ENCODE measurements at regions not wholly inside any gene's neighbourhood (a gene's known extent, or its start where the extent isn't known, plus 50 kb on each side); places are given as distances from the start of the nearest gene placed in this dataset.

- H3K4me1 ChIP-seq (ENCODE audit: control insufficient read depth, insufficient read depth, low read length) = no peaks in the 10 kb centered on the region
- ChIA-PET POLR2A (no interaction called here), CTCF (no interaction called here)
- H3K27me3 ChIP-seq (ENCODE audit: control insufficient read depth, insufficient read depth, low read length) = no peaks in the 10 kb centered on the region
- H3K4me3 ChIP-seq (ENCODE audit: low read depth in 2 of 2, low read length in 2 of 2) = no peak overlapping the region
- ATAC-seq = no peak
- no peaks in the 10 kb centered on the region for H3K9me3 ChIP-seq (ENCODE audit: control insufficient read depth, insufficient read depth, low read depth, low read length)
- H3K36me3 ChIP-seq (ENCODE audit: control insufficient read depth, insufficient read depth, low read length) = no peaks in the 10 kb centered on the region
- intact Hi-C loops (cut with micrococcal nuclease; ENCODE audit: unreplicated experiment) = no loop called here
- no TSS peak for BruUV-seq (replicated peaks)
- in situ Hi-C loops (cut with HindIII; ENCODE audit: low pct_unique_long_range_greater_than_20kb, low sequenced_read_pairs) = no loop called here
- TF ChIP-seq, protein P1, sequence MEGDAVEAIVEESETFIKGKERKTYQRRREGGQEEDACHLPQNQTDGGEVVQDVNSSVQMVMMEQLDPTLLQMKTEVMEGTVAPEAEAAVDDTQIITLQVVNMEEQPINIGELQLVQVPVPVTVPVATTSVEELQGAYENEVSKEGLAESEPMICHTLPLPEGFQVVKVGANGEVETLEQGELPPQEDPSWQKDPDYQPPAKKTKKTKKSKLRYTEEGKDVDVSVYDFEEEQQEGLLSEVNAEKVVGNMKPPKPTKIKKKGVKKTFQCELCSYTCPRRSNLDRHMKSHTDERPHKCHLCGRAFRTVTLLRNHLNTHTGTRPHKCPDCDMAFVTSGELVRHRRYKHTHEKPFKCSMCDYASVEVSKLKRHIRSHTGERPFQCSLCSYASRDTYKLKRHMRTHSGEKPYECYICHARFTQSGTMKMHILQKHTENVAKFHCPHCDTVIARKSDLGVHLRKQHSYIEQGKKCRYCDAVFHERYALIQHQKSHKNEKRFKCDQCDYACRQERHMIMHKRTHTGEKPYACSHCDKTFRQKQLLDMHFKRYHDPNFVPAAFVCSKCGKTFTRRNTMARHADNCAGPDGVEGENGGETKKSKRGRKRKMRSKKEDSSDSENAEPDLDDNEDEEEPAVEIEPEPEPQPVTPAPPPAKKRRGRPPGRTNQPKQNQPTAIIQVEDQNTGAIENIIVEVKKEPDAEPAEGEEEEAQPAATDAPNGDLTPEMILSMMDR (IDR thresholded peaks at IDR 0.05) = no peak
- no peak for TF ChIP-seq POLR2AphosphoS5 (IDR thresholded peaks at IDR 0.05; ENCODE audit: low read depth, low read length)
- TF ChIP-seq, protein P2, sequence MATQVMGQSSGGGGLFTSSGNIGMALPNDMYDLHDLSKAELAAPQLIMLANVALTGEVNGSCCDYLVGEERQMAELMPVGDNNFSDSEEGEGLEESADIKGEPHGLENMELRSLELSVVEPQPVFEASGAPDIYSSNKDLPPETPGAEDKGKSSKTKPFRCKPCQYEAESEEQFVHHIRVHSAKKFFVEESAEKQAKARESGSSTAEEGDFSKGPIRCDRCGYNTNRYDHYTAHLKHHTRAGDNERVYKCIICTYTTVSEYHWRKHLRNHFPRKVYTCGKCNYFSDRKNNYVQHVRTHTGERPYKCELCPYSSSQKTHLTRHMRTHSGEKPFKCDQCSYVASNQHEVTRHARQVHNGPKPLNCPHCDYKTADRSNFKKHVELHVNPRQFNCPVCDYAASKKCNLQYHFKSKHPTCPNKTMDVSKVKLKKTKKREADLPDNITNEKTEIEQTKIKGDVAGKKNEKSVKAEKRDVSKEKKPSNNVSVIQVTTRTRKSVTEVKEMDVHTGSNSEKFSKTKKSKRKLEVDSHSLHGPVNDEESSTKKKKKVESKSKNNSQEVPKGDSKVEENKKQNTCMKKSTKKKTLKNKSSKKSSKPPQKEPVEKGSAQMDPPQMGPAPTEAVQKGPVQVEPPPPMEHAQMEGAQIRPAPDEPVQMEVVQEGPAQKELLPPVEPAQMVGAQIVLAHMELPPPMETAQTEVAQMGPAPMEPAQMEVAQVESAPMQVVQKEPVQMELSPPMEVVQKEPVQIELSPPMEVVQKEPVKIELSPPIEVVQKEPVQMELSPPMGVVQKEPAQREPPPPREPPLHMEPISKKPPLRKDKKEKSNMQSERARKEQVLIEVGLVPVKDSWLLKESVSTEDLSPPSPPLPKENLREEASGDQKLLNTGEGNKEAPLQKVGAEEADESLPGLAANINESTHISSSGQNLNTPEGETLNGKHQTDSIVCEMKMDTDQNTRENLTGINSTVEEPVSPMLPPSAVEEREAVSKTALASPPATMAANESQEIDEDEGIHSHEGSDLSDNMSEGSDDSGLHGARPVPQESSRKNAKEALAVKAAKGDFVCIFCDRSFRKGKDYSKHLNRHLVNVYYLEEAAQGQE (IDR thresholded peaks at IDR 0.05; ENCODE audit: insufficient read depth in 1 of 2, low read depth in 2 of 2, low read length in 1 of 2) = no peak
- DNase-seq (ENCODE audit: low read depth, low spot score) = no peak
- no peak overlapping the region for H3K27ac ChIP-seq (ENCODE audit: low read length)
These were observed 172.2 kb upstream of the MAF start for GRCh38 chr16:79772784-79773183.

DNA sequence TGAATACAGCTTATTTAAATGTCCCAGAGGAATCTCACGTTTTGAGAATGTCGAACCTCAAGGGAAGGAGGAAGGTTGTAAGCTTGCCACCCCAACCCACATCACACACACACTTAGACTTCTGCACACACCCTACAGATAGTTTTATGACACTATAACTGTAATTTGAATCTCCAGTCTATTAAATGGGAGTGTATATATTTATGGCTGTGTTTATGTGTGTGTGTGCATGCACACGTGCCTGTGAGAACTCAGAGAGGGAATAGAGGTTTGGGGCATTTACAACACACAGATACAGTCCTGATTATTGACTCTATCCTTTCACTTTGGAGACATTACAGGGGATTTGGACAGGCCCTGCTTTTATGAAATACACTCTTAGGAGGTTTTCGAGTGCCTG is 171.5 kb upstream of the MAF start:
- Histone ChIP-seq H3K27me3 (ENCODE audit: control insufficient read depth, insufficient read depth, low read length) (no peaks in the 10 kb centered on the region), H3K4me1 (ENCODE audit: control insufficient read depth, insufficient read depth, low read length) (no peaks in the 10 kb centered on the region), H3K4me3 (ENCODE audit: low read depth in 2 of 2, low read length in 2 of 2) (no peak overlapping the region), H3K9me3 (ENCODE audit: control insufficient read depth, insufficient read depth, low read depth, low read length) (no peaks in the 10 kb centered on the region), H3K27ac (ENCODE audit: low read length) (no peak overlapping the region), H3K36me3 (ENCODE audit: control insufficient read depth, insufficient read depth, low read length) (no peaks in the 10 kb centered on the region)
- TF ChIP-seq, protein P1 (IDR thresholded peaks at IDR 0.05) = no peak
- TF ChIP-seq, protein P2 (IDR thresholded peaks at IDR 0.05; ENCODE audit: insufficient read depth in 1 of 2, low read depth in 2 of 2, low read length in 1 of 2) = no peak
- TF ChIP-seq TCF7L2 (IDR thresholded peaks at IDR 0.05; ENCODE audit: low read depth, low read length) (no peak), POLR2AphosphoS5 (IDR thresholded peaks at IDR 0.05; ENCODE audit: low read depth, low read length) (no peak), SIN3A (IDR thresholded peaks at IDR 0.05; ENCODE audit: borderline replicate concordance, insufficient read depth, low read depth, low read length) (no peak)
- in situ Hi-C loops (cut with HindIII; ENCODE audit: low pct_unique_long_range_greater_than_20kb, low sequenced_read_pairs) = no loop called here
- DNase-seq (ENCODE audit: low read depth, low spot score) (no peak), ATAC-seq (no peak)
- ChIA-PET POLR2A (no interaction called here), CTCF (no interaction called here)
- no TSS peak for BruUV-seq (replicated peaks)
- intact Hi-C loops (cut with micrococcal nuclease; ENCODE audit: unreplicated experiment) = no loop called here
